ENCODE measurements at regions not wholly inside any gene's neighbourhood (a gene's known extent, or its start where the extent isn't known, plus 50 kb on each side); places are given as distances from the start of the nearest gene placed in this dataset.
"Not testable (repeated sequence)": the region's sequence is repeated elsewhere in the genome, so short reads cannot be mapped to it uniquely, and the experiment has no call there.

DNA sequence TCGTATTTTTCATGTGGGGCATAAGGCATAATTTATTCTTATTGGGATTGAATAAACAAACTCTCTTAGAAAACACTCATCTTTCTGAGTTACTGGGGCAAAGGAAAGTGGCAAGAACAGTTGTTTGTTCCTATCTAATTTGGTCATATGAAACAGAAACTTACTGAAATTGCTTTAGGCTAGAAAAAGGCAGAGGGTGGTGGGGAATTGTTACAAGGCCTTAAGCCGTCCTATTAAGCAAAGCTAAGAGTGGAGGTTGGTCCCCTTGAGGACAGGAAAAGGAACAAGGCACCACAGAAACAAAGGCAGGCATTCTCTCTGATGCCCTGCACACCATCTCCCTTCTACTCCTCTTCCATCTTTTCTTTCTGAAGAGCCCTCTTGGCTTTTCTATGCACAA is 830.9 kb downstream of the EDEM1 start:
- TF ChIP-seq, protein P1, sequence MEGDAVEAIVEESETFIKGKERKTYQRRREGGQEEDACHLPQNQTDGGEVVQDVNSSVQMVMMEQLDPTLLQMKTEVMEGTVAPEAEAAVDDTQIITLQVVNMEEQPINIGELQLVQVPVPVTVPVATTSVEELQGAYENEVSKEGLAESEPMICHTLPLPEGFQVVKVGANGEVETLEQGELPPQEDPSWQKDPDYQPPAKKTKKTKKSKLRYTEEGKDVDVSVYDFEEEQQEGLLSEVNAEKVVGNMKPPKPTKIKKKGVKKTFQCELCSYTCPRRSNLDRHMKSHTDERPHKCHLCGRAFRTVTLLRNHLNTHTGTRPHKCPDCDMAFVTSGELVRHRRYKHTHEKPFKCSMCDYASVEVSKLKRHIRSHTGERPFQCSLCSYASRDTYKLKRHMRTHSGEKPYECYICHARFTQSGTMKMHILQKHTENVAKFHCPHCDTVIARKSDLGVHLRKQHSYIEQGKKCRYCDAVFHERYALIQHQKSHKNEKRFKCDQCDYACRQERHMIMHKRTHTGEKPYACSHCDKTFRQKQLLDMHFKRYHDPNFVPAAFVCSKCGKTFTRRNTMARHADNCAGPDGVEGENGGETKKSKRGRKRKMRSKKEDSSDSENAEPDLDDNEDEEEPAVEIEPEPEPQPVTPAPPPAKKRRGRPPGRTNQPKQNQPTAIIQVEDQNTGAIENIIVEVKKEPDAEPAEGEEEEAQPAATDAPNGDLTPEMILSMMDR (conservative IDR thresholded peaks at IDR 0.05; ENCODE audit: low read depth, low read length): no peak

DNA sequence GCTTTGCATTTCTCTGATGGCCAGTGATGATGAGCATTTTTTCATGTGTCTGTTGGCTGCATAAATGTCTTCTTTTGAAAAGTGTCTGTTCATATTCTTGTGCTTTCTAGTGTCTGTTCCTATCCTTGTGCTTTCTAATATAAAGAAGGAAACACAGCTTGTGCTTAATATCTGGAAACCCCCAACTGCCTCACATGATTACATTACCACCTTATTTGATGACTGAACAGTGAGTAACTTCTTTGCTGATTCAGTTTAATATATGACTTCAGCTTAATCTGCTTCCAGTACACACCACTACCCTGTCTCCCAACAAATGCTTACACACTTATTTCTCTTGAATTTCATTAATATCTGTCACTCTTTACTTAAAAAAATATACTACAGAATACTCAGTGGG is 835.1 kb downstream of the EDEM1 start:
- DNase-seq (ENCODE audit: low read depth): no peak
- TF ChIP-seq, protein P1 (conservative IDR thresholded peaks at IDR 0.05; ENCODE audit: low read depth, low read length): no peak
- no peak overlapping the region for H3K4me3 ChIP-seq (ENCODE audit: low read length)

More for the DNA sequence above, 830.9 kb downstream of the EDEM1 start:
- DNase-seq (ENCODE audit: low read depth): no peak
- no peak overlapping the region for H3K4me3 ChIP-seq (ENCODE audit: low read length)

DNA sequence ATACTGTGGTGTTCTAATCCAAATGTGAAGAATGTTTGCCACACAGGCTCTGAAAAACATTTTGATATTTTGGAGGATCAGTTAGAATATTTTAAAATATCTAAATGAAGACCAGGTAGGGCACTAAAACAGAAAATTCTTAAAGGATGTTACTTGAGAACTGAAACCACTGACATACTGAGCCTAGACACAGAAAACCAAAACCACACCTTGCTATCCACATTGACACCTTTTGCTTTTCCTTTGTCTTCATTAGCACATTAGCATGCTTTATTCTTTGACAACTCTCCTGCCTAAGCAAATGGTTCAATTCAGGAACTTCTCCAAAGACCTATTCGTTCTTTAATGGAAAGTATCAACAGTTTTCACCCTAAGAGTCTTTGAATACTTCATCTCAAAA is 835.9 kb upstream of the GRM7 start:
- no peak overlapping the region for H3K4me3 ChIP-seq (ENCODE audit: low read length)
- no peak for DNase-seq (ENCODE audit: low read depth)
- TF ChIP-seq, protein P1 (conservative IDR thresholded peaks at IDR 0.05; ENCODE audit: low read depth, low read length): no peak

DNA sequence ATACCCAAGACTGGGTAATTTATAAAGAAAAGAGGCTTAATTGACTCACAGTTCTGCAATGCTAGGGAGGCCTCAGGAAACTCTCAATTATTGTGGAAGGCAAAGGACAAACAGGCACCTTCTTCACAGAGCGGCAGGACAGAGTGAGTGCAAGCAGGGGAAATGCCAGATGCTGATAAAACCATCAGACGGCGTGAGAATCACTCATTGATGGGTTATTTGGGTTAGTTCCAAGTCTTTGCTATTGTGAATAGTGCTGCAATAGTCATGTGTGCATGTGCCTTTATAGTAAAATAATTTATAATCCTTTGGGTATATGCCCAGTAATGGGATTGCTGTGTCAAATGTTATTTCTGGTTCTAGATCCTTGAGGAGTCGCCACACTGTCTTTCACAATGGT is 830.3 kb upstream of the GRM7 start:
- not testable (repeated sequence) for H3K4me3 ChIP-seq (ENCODE audit: low read length)
- DNase-seq (ENCODE audit: low read depth): peak; percentile 9

DNA sequence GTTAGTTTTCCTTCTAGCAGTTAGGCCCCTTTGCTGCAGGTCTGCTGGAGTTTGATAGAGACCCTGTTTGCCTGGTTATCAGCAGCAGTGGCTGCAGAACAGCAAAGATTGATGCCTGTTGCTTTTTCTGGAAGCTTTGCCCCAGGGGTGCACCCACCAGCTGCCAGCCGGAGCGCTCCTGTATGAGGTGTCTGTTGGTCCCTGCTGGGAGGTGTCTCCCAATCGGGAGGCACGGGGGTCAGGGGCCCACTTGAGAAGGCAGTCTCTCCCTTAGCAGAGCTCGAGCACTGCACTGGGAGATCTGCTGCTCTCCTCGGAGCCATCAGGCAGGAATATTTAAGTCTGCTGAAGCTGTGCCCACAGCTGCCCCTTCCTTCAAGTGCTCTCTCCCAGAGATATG is 825.3 kb upstream of the GRM7 start:
- H3K4me3 ChIP-seq (ENCODE audit: low read length): no peak overlapping the region
- no peak for DNase-seq (ENCODE audit: low read depth)
- TF ChIP-seq, protein P1 (conservative IDR thresholded peaks at IDR 0.05; ENCODE audit: low read depth, low read length): no peak

DNA sequence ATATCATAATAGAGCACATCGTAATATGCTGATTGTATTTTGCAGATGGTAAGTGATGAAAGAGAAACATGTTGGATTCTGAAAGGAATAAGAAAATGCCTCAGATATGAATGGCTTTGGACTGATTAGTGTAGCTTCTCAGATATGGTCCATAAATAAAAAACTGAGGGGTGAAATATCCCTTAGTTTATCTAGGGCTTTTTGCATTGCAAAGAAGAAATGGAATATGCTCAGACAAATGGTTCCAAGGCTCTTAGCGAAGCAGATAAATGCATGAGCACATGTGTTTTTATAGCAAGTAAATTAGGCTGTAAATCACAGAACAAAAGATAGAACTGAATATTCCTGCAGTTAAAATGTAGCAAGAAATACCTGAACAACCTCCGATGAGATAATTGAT is 820.9 kb upstream of the GRM7 start:
- DNase-seq (ENCODE audit: low read depth): no peak
- TF ChIP-seq, protein P1 (conservative IDR thresholded peaks at IDR 0.05; ENCODE audit: low read depth, low read length): no peak
- H3K4me3 ChIP-seq (ENCODE audit: low read length): no peak overlapping the region

DNA sequence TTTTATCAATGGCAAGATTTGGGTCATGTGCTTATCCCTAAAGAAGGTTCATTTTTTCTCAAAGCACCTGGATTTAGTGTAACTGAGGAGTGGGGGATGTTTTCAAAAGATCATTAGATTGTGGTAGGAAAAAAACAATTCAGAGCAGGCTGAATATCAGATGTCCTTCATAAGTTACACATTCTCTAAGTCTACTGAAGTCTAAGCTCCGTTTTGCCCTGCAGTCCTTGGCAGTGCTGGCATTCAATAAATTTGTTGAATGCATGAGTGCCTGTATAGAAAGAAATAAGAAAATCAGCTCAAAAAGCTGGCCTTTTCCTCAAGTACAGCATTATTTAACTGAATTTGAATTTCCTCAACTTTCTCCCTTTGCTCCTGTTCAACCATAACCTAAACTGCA is 819.0 kb upstream of the GRM7 start:
- H3K4me3 ChIP-seq (ENCODE audit: low read length): no peak overlapping the region
- TF ChIP-seq, protein P1 (conservative IDR thresholded peaks at IDR 0.05; ENCODE audit: low read depth, low read length): no peak
- no peak for DNase-seq (ENCODE audit: low read depth)

DNA sequence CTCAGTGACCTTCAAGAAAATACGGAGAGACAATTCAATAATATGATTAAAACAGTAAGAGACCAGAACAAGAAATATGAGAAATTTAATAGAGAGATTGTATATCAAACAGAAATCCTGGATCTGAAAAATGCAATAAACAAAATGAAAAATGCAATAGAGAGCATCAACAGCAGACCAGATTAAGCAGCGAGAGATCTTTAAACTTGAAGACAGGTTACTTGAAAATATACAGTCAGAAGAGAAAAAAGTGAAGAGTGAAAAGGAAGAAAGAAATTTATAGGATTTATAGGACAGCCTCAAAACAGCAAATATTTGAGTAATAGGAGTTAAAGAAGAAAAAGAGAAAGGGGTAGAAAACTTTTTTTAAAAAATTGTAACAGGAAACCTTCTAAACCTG is 813.9 kb upstream of the GRM7 start:
- H3K4me3 ChIP-seq (ENCODE audit: low read length): no peak overlapping the region
- DNase-seq (ENCODE audit: low read depth): no peak
- TF ChIP-seq, protein P1 (conservative IDR thresholded peaks at IDR 0.05; ENCODE audit: low read depth, low read length): no peak
